HG03103 (cell line): ENCODE measurements at regions not wholly inside any gene's neighbourhood (a gene's known extent, or its start where the extent isn't known, plus 50 kb on each side); places are given as distances from the start of the nearest gene placed in this dataset.

Source experiments
- ATAC-seq: cut with Tn5 transposase; IDR thresholded peaks from one replicate; pipeline ENCODE4 v1.9.1; 2021; ENCODE audit warnings: low read depth; ENCODE audit not compliant: unreplicated experiment

DNA sequence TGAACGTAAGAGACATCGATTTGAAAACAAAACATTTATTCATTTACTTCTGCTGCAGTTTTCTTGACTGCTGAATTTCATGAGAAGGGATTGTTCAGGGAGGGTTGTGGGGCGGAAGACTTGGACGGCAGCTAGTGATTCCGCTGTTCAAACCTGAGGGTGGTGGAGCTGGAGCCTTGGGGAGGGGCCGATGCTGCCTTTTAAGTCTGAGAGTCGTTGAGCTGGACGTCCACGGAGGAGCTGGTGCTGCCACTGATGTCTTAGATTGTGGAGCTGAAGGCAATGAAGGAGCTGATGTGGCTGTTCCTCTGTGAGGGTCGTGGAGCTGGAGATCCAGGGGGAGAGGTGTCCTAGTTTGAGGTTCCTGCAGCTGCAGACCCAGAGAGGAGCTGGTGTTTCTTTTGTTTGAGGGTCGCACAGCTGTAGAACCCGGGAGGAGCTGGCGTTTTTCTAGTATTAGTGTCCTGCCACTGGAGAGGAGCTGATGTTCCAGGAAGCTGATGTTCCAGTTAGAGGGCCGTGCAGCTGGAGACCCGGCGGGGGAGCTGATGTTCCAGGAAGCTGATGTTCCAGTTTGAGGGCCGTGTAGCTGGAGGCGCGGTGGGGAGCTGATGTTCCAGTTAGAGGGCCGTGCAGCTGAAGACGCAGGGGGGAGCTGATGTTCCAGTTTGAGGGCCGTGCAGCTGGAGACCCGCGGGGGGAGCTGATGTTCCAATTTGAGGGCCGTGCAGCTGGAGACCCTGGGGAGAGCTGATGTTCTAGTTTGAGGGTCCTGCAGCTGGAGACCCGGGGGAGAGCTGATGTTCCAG, 150.9 kb downstream of the RTP5 start:
- no peak for ATAC-seq

DNA sequence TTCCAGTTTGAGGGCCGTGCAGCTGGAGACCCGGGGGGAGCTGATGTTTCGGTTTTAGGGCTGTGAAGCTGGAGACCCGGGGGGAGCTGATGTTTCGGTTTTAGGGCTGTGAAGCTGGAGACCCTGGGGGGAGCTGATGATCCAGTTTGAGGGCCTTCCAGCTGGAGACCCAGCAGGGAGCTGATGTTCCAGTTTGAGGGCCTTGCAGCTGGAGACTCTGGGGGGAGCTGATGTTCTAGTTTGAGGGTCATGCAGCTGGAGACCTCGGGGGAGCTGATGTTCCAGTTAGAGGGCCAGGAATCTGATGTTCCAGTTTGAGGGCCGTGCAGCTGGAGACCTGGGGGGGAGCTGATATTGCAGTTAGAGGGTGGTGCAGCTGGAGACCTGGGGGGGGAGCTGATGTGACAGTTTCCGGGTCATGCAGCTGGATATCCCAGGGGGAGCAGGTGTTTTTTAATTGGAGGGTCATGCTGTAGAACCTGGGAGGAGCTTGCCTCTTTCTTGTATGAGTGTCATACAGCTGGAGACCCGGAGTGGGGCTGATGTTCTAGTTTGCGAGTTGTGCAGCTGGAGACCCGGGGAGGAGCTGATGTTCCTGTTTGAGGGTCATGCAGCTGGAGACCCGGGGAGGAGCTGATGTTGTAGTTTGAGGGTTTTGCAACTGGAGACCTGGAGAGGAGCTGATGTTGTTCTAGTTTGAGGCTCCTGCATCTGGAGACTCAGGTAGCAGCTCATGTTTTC, 153.2 kb downstream of the RTP5 start:
- ATAC-seq = no peak

DNA sequence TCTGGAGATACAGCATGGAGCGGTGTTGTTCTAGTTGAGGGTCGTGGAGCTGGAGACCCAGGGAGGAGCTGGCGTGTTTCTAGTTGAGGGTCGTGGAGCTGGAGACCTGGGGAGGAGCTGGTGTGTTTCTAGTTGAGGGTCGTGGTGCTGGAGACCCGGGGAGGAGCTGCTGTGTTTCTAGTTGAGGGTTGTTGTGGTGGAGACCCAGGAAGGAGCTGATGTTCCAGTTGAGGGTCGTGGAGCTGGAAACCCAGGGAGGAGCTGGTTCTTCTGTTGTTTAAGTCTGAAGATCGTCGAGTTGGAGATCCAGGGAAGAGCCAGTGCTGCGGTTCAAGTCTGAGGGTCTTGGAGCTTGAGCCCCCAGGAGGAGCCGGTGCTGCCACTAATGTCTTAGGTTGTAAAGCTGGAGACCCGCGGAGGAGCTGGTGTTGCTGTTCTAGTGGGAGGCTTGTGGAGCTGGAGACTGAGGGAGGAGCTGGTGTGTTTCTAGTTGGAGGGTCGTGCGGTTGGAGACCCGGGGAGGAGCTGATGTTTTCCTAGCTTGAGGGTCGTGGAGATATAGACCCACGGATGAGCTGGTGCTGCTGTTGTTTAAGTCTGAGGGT, 155.3 kb downstream of the RTP5 start:
- no peak for ATAC-seq

- ATAC-seq = no peak
Observed at GRCh38 chr2:242027676-242028450, 158.3 kb downstream of the RTP5 start.

- no peak for ATAC-seq
Observed at GRCh38 chr2:242029422-242030225, 160.1 kb downstream of the RTP5 start.

- no peak for ATAC-seq
Observed at GRCh38 chr2:242030226-242030575, 160.7 kb downstream of the RTP5 start.

DNA sequence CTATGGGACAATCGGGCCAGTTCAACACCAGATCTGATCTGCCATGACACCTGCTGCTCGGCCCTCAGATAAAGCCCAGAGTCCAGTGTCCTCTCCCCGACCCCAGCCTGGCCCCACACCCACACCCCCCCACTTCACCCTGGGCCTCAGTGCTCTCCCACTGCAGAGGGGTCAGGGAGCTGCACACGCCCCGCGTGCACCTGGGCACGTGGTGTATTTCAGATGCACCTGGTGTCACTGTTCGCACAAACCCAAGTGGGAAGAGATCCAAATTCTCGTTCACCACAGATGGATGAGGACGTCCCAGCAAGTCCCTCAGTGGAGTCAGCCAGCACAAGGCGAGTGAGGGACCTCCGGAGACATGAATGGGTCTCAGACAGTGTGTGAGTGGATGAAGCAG, 161.3 kb downstream of the RTP5 start:
- ATAC-seq = no peak

GRCh38 chr2:242031481-242032019, 162.0 kb downstream of the RTP5 start:
- ATAC-seq = no peak

GRCh38 chr2:242032780-242033656, 163.5 kb downstream of the RTP5 start:
- no peak for ATAC-seq

DNA sequence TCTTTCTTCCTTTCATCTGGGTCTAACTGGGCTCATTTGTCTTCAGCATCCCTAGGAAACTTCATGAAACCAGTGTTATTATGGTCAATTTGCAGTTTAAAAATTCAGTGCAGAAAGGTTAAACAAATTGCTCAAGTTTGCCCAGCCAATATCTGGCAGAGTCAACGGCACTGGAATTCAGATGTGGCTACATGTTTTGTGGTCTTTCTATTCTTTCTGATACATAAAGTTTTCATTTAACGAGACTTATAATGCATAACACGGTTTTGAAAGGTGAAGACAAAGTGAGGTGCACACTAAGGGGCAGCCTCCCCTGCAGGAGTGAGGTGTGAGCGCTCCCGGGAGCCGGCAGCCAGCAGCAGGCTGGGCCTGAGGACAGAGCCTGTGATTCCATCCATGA, 164.6 kb downstream of the RTP5 start:
- no peak for ATAC-seq

DNA sequence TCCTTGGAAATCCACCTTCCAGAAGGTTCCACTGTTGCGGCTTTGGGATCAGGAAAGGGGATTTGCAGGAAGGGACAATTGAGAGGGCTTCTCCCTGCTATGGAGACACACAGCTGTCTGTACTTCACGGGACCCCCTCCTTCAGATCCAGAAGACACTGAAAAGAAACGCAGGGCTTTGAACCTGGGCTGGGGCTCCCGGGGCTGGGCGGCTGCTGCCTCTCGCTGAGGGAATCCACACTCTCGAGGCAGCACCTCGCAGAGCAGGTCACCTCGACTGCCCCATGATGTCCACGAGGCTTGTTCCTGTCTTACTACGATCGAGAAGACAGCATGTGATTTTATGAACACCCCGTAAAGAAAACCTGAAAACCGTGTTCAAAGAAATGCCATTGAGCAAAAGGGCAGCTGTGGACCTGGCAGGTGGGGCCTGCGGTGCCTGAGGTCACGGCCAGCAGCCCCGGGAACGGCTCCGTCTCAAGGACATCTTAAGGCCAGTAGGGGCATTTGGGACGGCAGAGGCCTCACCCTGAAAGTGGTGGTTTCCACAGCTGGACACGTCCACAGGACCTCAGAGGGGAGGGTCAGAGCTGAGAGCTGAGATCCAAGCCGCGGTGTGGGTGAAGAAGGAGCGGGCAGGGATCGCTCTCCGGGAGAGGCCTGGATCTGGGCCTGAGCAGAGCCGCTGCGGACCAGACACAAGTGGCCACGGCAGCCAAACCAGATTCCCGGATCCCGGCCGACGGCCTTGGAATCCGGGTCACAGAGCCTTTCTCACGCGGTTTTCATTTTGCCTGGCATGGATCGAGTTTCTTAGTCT, 165.7 kb downstream of the RTP5 start:
- ATAC-seq = no peak

- ATAC-seq = no peak
Observed at GRCh38 chr2:242035858-242036652, 166.5 kb downstream of the RTP5 start.

DNA sequence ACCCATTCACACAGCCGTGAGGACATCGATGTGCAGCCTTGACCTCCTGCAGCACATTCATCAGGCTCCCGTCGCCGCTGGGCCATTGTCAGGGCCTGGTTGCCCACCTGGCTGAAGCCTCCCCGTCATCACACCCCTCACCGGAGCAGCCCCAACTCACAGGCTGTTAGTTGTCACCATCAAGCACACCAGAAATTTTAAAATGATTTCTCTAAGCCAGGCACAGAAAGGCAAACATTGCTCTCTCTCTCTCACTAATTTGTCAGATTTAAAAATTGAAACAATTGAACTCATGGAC, 167.1 kb downstream of the RTP5 start:
- no peak for ATAC-seq

DNA sequence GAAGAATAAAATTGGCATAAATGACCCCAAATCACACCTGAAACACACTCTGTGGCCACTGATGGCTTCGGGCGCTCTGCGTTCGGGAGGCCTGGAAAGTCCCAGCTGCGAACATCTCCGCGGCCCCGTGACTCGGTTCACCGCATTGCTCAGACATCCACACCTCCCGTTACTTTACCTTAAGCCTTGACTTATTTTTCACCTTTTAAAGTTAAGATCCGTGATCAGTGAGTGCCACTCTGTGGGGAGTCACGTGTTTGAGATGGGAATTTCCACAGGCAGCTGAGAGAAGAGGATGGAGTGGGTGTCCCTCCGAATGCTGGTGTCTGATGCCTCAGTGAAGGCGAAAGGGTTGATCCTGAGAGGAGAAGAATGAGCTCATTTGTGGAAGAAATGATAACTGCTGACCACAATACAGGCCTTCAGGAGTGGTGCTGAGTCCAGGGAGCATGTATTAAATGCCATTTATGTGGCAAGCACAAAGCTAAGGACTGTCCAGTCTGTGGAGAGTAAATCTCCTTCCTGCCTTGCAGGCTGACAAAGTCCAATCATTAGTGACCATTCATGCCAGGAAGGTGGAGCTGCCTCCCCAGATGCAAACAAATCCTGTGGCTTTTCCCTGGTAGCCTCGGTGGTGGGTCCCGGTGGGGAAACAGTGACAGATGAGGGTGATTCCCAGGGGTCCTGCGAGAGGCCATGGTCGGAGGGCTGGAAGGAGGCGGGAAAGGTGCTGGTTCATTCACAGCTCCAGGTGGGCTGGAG, 168.8 kb downstream of the RTP5 start:
- ATAC-seq = no peak

GRCh38 chr2:242038928-242039341, 169.4 kb downstream of the RTP5 start:
- no peak for ATAC-seq

DNA sequence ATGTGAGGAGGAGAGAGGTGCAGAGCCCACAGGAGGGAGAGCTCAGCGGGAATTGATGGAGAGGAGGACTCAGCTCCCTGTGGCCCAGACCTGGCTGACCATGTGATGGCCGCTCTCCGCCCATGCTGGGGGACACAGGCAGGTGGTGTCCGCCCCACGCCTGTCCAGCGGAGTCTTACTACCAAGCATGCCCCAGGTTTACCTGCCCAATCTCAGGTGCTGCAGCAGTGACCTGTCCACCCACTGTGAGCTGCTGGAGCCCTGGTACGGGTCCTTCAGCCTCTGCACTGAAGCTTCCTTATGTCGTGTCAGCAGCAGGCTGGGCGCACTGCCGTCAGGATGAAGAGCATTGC, 170.8 kb downstream of the RTP5 start:
- ATAC-seq = no peak

DNA sequence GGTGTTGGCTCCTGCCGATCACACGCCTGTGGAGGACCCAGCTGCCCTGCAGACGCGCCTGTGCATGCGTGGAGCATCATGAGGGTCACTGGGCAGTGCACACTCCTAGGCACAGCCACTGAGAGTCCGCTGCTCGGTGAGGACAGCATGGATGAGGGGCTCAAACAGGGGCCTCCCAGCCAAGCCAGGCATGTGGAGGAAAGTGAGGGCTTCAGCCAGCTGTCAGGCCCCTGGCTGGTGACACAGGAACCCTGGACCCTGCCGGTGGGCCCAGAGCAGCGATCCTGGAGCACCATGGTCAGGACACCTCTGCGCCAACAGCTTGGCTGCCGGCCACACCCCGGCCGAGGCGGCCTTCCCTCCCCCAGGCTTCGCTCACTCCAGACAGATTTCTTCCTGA, 171.2 kb downstream of the RTP5 start:
- ATAC-seq = no peak
